ENCODE measurements at regions not wholly inside any gene's neighbourhood (a gene's known extent, or its start where the extent isn't known, plus 50 kb on each side); places are given as distances from the start of the nearest gene placed in this dataset.

DNA sequence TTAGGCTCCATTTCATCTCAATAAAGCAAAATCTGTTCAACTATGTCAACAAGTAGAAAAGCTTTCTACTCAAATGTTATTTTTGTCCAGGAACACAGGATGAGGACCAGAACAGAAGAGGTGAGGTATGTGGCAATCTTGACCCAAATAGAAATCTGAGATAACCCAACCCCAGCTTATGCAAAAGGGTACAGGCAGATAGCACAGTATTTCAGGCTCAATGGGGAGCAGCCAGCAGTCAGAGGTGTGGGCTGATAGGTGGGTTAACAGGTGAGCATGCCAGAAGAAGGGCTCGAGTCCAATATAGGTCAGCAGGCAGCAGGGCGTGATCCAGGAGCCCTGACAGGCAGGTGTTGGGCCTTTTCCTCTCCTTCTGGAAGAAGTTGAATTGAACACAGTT is 281.2 kb upstream of the NR2F2 start:
- H4K20me1 ChIP-seq (ENCODE audit: control insufficient read depth, extremely low read depth, insufficient read depth, low read length) = no peaks in the 10 kb centered on the region
- H3K4me1 ChIP-seq (ENCODE audit: control insufficient read depth, extremely low read depth, insufficient read depth, low read length) = peaks cover 8% of the 10 kb centered on the region
- H3K27ac ChIP-seq (ENCODE audit: insufficient read depth, low read length) = no peak overlapping the region
- TF ChIP-seq, protein P1, sequence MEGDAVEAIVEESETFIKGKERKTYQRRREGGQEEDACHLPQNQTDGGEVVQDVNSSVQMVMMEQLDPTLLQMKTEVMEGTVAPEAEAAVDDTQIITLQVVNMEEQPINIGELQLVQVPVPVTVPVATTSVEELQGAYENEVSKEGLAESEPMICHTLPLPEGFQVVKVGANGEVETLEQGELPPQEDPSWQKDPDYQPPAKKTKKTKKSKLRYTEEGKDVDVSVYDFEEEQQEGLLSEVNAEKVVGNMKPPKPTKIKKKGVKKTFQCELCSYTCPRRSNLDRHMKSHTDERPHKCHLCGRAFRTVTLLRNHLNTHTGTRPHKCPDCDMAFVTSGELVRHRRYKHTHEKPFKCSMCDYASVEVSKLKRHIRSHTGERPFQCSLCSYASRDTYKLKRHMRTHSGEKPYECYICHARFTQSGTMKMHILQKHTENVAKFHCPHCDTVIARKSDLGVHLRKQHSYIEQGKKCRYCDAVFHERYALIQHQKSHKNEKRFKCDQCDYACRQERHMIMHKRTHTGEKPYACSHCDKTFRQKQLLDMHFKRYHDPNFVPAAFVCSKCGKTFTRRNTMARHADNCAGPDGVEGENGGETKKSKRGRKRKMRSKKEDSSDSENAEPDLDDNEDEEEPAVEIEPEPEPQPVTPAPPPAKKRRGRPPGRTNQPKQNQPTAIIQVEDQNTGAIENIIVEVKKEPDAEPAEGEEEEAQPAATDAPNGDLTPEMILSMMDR (conservative IDR thresholded peaks at IDR 0.05 in 1 of 2, IDR thresholded peaks at IDR 0.05 in 1 of 2; ENCODE audit: low read depth in 1 of 2, low read length in 2 of 2) = no peak
- TF ChIP-seq EZH2 (IDR thresholded peaks at IDR 0.05; ENCODE audit: low read length, missing control alignments) = no peak
- H3K36me3 ChIP-seq (ENCODE audit: control insufficient read depth, insufficient read depth, low read length) = no peaks in the 10 kb centered on the region
- no peak overlapping the region for H3K4me2 ChIP-seq (ENCODE audit: extremely low read depth, insufficient read depth, low read length)
- no peak overlapping the region for H3K9ac ChIP-seq (ENCODE audit: insufficient read depth, low read length)
- no peaks in the 10 kb centered on the region for H3K79me2 ChIP-seq (ENCODE audit: control insufficient read depth, insufficient read depth, low read length)
- DNase-seq (ENCODE audit: low read depth in 2 of 2) = no peak
- no peak overlapping the region for H2AFZ ChIP-seq (ENCODE audit: low read length)
- no peak overlapping the region for H3K4me3 ChIP-seq (replicated peaks in 1 of 4; ENCODE audit: control extremely low read depth in 1 of 4, insufficient read depth in 1 of 4, low read depth in 3 of 4, low read length in 4 of 4)
- H3K9me3 ChIP-seq (ENCODE audit: control insufficient read depth, insufficient read depth, low read depth, low read length) = no peaks in the 10 kb centered on the region
- H3K27me3 ChIP-seq (ENCODE audit: control insufficient read depth, insufficient read depth, low read length) = no peaks in the 10 kb centered on the region

DNA sequence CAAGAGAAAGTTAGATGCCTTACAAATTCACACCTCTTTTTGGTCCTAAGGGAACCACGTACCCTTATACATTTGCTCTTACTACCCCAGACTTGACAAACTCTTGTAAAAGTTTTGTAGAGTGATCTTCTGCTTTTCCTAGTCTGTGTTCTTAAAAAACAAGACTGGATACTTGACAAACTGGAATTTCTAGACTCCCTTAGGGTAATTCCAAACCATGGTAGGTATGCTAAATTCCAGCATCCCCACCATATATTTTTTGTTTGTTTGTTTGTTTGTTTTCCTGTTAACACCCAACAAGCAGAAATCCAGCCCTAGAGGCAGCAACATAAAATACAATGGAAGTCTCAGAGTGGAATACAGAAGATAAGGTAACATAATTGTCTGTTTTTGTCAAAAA is 280.7 kb upstream of the NR2F2 start:
- DNase-seq (ENCODE audit: low read depth in 2 of 2) = no peak
- no peak overlapping the region for H2AFZ ChIP-seq (ENCODE audit: low read length)

DNA sequence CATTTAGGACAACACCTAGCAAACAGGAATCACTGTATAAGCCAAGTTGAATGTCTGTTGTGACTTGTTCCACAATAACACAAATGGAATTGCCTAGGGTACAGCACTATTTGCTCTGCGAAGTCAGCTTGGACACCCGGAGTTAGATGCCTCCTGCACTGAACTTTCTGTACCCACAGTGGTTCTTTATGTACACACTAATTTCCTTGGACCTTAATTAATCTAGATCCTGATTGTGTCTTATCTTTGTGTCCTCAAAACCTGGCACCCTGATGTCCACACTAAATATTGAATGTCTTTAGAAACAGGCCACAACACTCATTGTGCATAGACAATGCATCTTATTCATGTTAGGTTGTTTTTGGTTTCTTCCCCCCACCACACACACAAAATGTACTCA is 278.9 kb upstream of the NR2F2 start:
- Histone ChIP-seq H3K4me2 (ENCODE audit: extremely low read depth, insufficient read depth, low read length) (no peak overlapping the region), H3K79me2 (ENCODE audit: control insufficient read depth, insufficient read depth, low read length) (no peaks in the 10 kb centered on the region), H3K9ac (ENCODE audit: insufficient read depth, low read length) (no peak overlapping the region), H3K4me1 (ENCODE audit: control insufficient read depth, extremely low read depth, insufficient read depth, low read length) (peaks cover 5% of the 10 kb centered on the region), H2AFZ (ENCODE audit: low read length) (no peak overlapping the region), H3K36me3 (ENCODE audit: control insufficient read depth, insufficient read depth, low read length) (no peaks in the 10 kb centered on the region), H3K9me3 (ENCODE audit: control insufficient read depth, insufficient read depth, low read depth, low read length) (no peaks in the 10 kb centered on the region), H3K27ac (ENCODE audit: insufficient read depth, low read length) (no peak overlapping the region), H3K27me3 (ENCODE audit: control insufficient read depth, insufficient read depth, low read length) (no peaks in the 10 kb centered on the region), H4K20me1 (ENCODE audit: control insufficient read depth, extremely low read depth, insufficient read depth, low read length) (no peaks in the 10 kb centered on the region), H3K4me3 (replicated peaks in 1 of 4; ENCODE audit: control extremely low read depth in 1 of 4, insufficient read depth in 1 of 4, low read depth in 3 of 4, low read length in 4 of 4) (no peak overlapping the region)
- DNase-seq (ENCODE audit: low read depth in 2 of 2) = no peak
- TF ChIP-seq, protein P1 (conservative IDR thresholded peaks at IDR 0.05 in 1 of 2, IDR thresholded peaks at IDR 0.05 in 1 of 2; ENCODE audit: low read depth in 1 of 2, low read length in 2 of 2) = no peak
- no peak for TF ChIP-seq EZH2 (IDR thresholded peaks at IDR 0.05; ENCODE audit: low read length, missing control alignments)

More for the DNA sequence above, 280.7 kb upstream of the NR2F2 start:
- H3K36me3 ChIP-seq (ENCODE audit: control insufficient read depth, insufficient read depth, low read length) = no peaks in the 10 kb centered on the region
- no peak overlapping the region for H3K4me2 ChIP-seq (ENCODE audit: extremely low read depth, insufficient read depth, low read length)
- peaks cover 8% of the 10 kb centered on the region for H3K4me1 ChIP-seq (ENCODE audit: control insufficient read depth, extremely low read depth, insufficient read depth, low read length)
- no peak overlapping the region for H3K9ac ChIP-seq (ENCODE audit: insufficient read depth, low read length)
- H3K27ac ChIP-seq (ENCODE audit: insufficient read depth, low read length) = no peak overlapping the region
- no peak overlapping the region for H3K4me3 ChIP-seq (replicated peaks in 1 of 4; ENCODE audit: control extremely low read depth in 1 of 4, insufficient read depth in 1 of 4, low read depth in 3 of 4, low read length in 4 of 4)
- no peaks in the 10 kb centered on the region for H3K79me2 ChIP-seq (ENCODE audit: control insufficient read depth, insufficient read depth, low read length)
- no peak for TF ChIP-seq EZH2 (IDR thresholded peaks at IDR 0.05; ENCODE audit: low read length, missing control alignments)
- TF ChIP-seq, protein P1 (conservative IDR thresholded peaks at IDR 0.05 in 1 of 2, IDR thresholded peaks at IDR 0.05 in 1 of 2; ENCODE audit: low read depth in 1 of 2, low read length in 2 of 2) = no peak
- no peaks in the 10 kb centered on the region for H3K9me3 ChIP-seq (ENCODE audit: control insufficient read depth, insufficient read depth, low read depth, low read length)
- H3K27me3 ChIP-seq (ENCODE audit: control insufficient read depth, insufficient read depth, low read length) = no peaks in the 10 kb centered on the region
- no peaks in the 10 kb centered on the region for H4K20me1 ChIP-seq (ENCODE audit: control insufficient read depth, extremely low read depth, insufficient read depth, low read length)

Measured in fibroblast of lung (primary cell).